Panc1 (cell line): ENCODE measurements at regions not wholly inside any gene's neighbourhood (a gene's known extent, or its start where the extent isn't known, plus 50 kb on each side); places are given as distances from the start of the nearest gene placed in this dataset.

Source experiments
- POLR2AphosphoS5 ChIP-seq: IDR thresholded peaks from 2 replicates; pipeline ENCODE4 v1.6.1; 2012; ENCODE audit warnings: mild to moderate bottlenecking, low read depth, low read length, moderate library complexity
- SIN3A ChIP-seq: IDR thresholded peaks from 2 replicates; pipeline ENCODE4 v1.6.1; 2012; ENCODE audit warnings: low read depth, mild to moderate bottlenecking, low read length, moderate library complexity, borderline replicate concordance; ENCODE audit not compliant: insufficient read depth
- TCF7L2 ChIP-seq: IDR thresholded peaks from 2 replicates; pipeline ENCODE4 v1.6.1; 2011; ENCODE audit warnings: mild to moderate bottlenecking, low read depth, low read length, inconsistent platforms
- TF ChIP-seq, protein P1 (sequence below): fragments of 450-650 bp; IDR thresholded peaks from 2 replicates; pipeline ENCODE4 v1.5.1; 2017; ENCODE audit warnings: mild to moderate bottlenecking
- TF ChIP-seq, protein P2 (sequence below), 2 experiments: IDR thresholded peaks; 2 replicates each; pipeline ENCODE4 v1.6.1; 2011 to 2012; ENCODE audit warnings: low read depth in 2 of 2, control low read depth in 1 of 2, low read length in 1 of 2, mild to moderate bottlenecking in 1 of 2, moderate library complexity in 1 of 2; ENCODE audit not compliant: insufficient read depth in 1 of 2

DNA sequence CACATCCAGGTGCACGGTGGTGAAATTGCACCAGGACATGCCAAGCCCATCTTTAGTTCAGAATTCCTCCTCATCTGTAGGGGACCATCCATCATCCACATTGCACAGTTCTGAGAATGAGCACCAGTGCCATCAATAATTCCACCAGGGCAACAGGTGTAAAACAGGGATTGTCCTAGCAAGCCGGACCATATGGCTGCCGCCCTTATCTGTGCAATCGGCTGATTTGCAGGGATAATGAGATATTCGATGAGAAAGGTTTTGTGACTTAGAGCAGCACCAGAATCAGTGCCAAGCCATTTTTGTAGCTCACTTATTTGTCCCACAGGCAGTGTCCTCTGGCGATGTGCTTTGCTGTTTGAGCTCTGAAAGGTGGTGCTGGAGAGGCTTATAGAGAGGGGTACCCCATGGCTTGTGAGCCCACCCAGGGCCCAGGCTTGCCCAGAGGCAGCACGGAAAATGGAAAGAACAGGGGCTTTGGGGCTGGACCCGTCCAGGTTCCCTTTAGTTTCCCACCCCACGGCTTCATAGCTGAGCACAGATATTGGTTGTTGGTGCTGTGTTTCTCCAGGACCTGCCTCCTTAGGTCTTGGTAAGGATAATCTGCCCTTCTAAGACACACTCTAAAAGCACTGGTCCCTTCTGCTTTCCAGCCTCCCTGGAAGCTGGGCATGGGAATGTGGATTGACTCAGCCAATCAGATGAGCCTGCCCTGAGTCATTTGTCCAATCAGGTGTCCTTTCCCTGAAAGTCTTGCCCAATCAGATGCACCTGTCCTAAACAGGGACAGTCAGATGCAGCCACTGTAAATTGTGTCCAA is 84.0 kb upstream of the SHANK2 start:
- TF ChIP-seq, protein P1, sequence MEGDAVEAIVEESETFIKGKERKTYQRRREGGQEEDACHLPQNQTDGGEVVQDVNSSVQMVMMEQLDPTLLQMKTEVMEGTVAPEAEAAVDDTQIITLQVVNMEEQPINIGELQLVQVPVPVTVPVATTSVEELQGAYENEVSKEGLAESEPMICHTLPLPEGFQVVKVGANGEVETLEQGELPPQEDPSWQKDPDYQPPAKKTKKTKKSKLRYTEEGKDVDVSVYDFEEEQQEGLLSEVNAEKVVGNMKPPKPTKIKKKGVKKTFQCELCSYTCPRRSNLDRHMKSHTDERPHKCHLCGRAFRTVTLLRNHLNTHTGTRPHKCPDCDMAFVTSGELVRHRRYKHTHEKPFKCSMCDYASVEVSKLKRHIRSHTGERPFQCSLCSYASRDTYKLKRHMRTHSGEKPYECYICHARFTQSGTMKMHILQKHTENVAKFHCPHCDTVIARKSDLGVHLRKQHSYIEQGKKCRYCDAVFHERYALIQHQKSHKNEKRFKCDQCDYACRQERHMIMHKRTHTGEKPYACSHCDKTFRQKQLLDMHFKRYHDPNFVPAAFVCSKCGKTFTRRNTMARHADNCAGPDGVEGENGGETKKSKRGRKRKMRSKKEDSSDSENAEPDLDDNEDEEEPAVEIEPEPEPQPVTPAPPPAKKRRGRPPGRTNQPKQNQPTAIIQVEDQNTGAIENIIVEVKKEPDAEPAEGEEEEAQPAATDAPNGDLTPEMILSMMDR: no peak
- TF ChIP-seq SIN3A (no peak), POLR2AphosphoS5 (no peak), TCF7L2 (no peak)
- TF ChIP-seq, protein P2, sequence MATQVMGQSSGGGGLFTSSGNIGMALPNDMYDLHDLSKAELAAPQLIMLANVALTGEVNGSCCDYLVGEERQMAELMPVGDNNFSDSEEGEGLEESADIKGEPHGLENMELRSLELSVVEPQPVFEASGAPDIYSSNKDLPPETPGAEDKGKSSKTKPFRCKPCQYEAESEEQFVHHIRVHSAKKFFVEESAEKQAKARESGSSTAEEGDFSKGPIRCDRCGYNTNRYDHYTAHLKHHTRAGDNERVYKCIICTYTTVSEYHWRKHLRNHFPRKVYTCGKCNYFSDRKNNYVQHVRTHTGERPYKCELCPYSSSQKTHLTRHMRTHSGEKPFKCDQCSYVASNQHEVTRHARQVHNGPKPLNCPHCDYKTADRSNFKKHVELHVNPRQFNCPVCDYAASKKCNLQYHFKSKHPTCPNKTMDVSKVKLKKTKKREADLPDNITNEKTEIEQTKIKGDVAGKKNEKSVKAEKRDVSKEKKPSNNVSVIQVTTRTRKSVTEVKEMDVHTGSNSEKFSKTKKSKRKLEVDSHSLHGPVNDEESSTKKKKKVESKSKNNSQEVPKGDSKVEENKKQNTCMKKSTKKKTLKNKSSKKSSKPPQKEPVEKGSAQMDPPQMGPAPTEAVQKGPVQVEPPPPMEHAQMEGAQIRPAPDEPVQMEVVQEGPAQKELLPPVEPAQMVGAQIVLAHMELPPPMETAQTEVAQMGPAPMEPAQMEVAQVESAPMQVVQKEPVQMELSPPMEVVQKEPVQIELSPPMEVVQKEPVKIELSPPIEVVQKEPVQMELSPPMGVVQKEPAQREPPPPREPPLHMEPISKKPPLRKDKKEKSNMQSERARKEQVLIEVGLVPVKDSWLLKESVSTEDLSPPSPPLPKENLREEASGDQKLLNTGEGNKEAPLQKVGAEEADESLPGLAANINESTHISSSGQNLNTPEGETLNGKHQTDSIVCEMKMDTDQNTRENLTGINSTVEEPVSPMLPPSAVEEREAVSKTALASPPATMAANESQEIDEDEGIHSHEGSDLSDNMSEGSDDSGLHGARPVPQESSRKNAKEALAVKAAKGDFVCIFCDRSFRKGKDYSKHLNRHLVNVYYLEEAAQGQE (IDR thresholded peaks at IDR 0.05; ENCODE audit: insufficient read depth in 1 of 2, low read depth in 2 of 2, low read length in 1 of 2): no peak
